ENCODE measurements at regions not wholly inside any gene's neighbourhood (a gene's known extent, or its start where the extent isn't known, plus 50 kb on each side); places are given as distances from the start of the nearest gene placed in this dataset.

DNA sequence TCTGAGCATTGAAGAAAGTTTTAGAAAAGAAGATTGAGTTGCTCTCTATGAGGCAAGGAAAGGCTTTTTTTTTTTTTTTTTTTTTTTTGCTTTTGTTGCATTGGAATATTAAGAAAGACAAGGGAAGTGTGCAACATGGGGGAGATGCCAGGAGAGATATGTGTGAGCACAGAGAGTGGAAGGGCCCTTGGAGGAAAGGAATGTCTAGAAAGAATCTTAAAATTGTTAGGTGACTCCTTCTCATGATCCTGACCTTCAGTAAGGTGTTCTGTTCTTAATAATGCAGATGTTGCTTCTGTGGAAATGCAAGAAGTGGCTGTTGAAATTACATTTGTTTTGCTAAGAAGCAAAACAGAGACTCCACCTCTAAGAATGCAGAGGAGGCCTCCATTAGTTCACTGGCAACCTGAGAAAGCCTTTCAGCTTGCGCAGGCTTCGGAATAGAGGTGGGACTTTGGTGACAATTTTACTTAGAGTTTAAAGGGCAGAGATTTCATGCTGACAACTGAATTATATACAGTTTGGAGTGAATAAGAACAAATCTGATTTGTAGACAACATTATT is 118.0 kb upstream of the ASCC3 start:
- TF ChIP-seq, protein P1, sequence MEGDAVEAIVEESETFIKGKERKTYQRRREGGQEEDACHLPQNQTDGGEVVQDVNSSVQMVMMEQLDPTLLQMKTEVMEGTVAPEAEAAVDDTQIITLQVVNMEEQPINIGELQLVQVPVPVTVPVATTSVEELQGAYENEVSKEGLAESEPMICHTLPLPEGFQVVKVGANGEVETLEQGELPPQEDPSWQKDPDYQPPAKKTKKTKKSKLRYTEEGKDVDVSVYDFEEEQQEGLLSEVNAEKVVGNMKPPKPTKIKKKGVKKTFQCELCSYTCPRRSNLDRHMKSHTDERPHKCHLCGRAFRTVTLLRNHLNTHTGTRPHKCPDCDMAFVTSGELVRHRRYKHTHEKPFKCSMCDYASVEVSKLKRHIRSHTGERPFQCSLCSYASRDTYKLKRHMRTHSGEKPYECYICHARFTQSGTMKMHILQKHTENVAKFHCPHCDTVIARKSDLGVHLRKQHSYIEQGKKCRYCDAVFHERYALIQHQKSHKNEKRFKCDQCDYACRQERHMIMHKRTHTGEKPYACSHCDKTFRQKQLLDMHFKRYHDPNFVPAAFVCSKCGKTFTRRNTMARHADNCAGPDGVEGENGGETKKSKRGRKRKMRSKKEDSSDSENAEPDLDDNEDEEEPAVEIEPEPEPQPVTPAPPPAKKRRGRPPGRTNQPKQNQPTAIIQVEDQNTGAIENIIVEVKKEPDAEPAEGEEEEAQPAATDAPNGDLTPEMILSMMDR (conservative IDR thresholded peaks at IDR 0.05): no peak
- no peak for TF ChIP-seq ZFX (IDR thresholded peaks at IDR 0.05)

All from C4-2B (cell line).